Pancreas (tissue), 10 donors: ENCODE measurements at regions not wholly inside any gene's neighbourhood (a gene's known extent, or its start where the extent isn't known, plus 50 kb on each side); places are given as distances from the start of the nearest gene placed in this dataset.
A peak's percentile ranks its signal among the peaks of the same experiment; 100 is the strongest.
"Not testable (repeated sequence)": the region's sequence is repeated elsewhere in the genome, so short reads cannot be mapped to it uniquely, and the experiment has no call there.

Source experiments
- ATAC-seq, 4 donors: fragments of 200-7000 bp; cut with Tn5 transposase; one replicate each; pipeline versions ENCODE4 v1.8.0 to v1.9.1; 2020; ENCODE audit warnings: mild to moderate bottlenecking in 4 of 4, moderate library complexity in 4 of 4
- DNase-seq, 6 donors: peaks; one replicate each; pipeline ENCODE4 v3.0.0-alpha.2; 2020
- FAIRE-seq: peaks from 2 replicates; lab custom pipeline; 2012; peaks lifted over from hg19 to GRCh38; lab: Jason Lieb, UNC
- H3K27ac ChIP-seq, 4 donors: fragments of 200-600 bp; sonication (generic); 1 replicate in 3 of 4; 2 replicates in 1 of 4; pipeline versions ENCODE4 v1.5.0 to v1.8.0; 2020
- H3K27me3 ChIP-seq, 4 donors: fragments of 200-600 bp; one replicate each; pipeline ENCODE4 v1.8.0; 2021
- H3K36me3 ChIP-seq, 3 donors: fragments of 200-600 bp; sonication (generic) in 1 of 3; one replicate each; pipeline versions ENCODE4 v1.5.0 to v1.8.0; 2020 to 2021
- H3K4me1 ChIP-seq, 3 donors: fragments of 200-600 bp; one replicate each; pipeline ENCODE4 v1.8.0; 2021
- H3K4me3 ChIP-seq, 4 donors: fragments of 200-600 bp; sonication (generic) in 2 of 4; one replicate each; pipeline versions ENCODE4 v1.5.0 to v1.8.0; 2020 to 2021
- H3K9me3 ChIP-seq, 4 donors: fragments of 200-600 bp; one replicate each; pipeline ENCODE4 v1.8.0; 2021
- WGBS, 2 donors: extraction: QIAGEN DNeasy Blood & Tissue Kit; methylation state at CpG; one replicate each; pipeline ENCODE4 v1.1.7; 2013; 5-methylcytosine and 5-hydroxymethylcytosine counted together
- intact Hi-C, 3 donors: fragments of 100-400 bp; cut with DNase I; formaldehyde crosslinking; loops; one replicate each; pipeline versions ENCODE4 v1.11.1 to v1.14.2; 2022
- TF ChIP-seq, protein P1 (sequence below), 4 donors: fragments of 200-600 bp; sonication (generic) in 3 of 4; IDR thresholded peaks; one replicate each; pipeline versions ENCODE4 v1.5.0 to v1.8.0; 2021; ENCODE audit warnings: antibody characterized with exemption in 4 of 4
- donor health status: healthy with polysubstance abuse.
- donor health status: DM: no; HTN: no; CAD: no; lungs with moderate emphysema.
- donor health status: DM: no; HTN: no; CAD: no.
- donor health status: control.
- donor health status: control.
- donor health status: Bipolar disorder and iron deficiency.
- donor health status: DM: yes; HTN: yes; CAD: no.
- donor health status: DM: no; HTN: no; CAD: no.
- donor health status: DM: no; HTN: no; CAD: no.
- donor health status: DM: yes; HTN: yes; CAD: no.

DNA sequence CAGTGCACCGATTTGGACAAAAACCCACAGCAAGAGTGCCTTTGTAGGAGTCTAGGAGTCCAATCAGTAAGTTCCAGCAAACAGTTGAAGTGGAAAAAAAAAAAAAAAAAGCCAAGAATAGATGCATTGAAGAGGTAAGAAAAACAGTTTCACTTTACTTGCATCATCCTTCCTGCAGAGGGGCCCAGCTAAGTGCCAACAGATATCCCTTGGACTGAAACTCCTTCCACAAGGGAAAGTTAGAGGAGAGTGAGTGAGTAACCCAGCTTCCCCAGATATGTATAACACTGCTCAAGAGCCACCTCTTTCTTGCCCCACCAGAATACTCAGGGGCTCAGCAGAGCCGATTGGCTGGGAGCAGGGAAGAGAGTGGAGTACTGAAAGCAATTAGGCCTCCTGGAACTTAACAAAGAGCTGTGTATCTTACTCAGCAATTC lies 617.7 kb upstream of the SMIM31 start:
- H3K4me1 ChIP-seq = no peaks in the 10 kb centered on the region
- FAIRE-seq = no peak
- TF ChIP-seq, protein P1, sequence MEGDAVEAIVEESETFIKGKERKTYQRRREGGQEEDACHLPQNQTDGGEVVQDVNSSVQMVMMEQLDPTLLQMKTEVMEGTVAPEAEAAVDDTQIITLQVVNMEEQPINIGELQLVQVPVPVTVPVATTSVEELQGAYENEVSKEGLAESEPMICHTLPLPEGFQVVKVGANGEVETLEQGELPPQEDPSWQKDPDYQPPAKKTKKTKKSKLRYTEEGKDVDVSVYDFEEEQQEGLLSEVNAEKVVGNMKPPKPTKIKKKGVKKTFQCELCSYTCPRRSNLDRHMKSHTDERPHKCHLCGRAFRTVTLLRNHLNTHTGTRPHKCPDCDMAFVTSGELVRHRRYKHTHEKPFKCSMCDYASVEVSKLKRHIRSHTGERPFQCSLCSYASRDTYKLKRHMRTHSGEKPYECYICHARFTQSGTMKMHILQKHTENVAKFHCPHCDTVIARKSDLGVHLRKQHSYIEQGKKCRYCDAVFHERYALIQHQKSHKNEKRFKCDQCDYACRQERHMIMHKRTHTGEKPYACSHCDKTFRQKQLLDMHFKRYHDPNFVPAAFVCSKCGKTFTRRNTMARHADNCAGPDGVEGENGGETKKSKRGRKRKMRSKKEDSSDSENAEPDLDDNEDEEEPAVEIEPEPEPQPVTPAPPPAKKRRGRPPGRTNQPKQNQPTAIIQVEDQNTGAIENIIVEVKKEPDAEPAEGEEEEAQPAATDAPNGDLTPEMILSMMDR (IDR thresholded peaks at IDR 0.05) = no peak
- intact Hi-C loops = no loop called here
- H3K27ac ChIP-seq = no peak overlapping the region
- no peaks in the 10 kb centered on the region for H3K27me3 ChIP-seq
- no peak for DNase-seq
- no peak overlapping the region for H3K4me3 ChIP-seq
- H3K36me3 ChIP-seq = no peaks in the 10 kb centered on the region
- WGBS, 2 donors = 40 to 66% methylated on average over 2 of the region's 2 CpGs
- H3K9me3 ChIP-seq = no peaks in the 10 kb centered on the region
- ATAC-seq = no peak

DNA sequence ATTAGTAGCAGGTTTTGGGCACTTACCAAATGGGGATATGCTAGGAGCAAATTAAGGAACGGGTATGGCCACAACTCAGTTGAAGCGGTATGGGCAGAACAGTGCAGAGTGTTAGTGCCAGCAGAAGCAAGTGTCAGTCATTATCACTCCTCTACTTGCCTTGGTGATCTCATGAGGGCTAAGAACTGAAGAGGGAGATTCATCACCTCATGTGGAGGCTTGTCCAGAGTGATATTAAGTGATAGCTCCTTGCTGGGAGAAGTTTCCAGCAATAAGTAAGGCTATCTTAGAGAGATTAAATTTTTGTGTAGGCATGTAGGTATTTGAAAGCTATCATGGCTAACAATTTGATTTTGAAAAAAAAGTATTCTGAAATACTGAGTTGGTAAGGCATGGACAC lies 615.4 kb upstream of the SMIM31 start:
- intact Hi-C loops = no loop called here
- no peak for ATAC-seq
- TF ChIP-seq, protein P1 (IDR thresholded peaks at IDR 0.05) = no peak
- 51 to 62% methylated on average over 2 of the region's 2 CpGs for WGBS, 2 donors
- no peak overlapping the region for H3K27ac ChIP-seq
- no peak overlapping the region for H3K4me3 ChIP-seq
- DNase-seq = no peak
- H3K4me1 ChIP-seq = no peaks in the 10 kb centered on the region
- no peaks in the 10 kb centered on the region for H3K36me3 ChIP-seq
- no peak for FAIRE-seq
- H3K9me3 ChIP-seq = no peaks in the 10 kb centered on the region
- no peaks in the 10 kb centered on the region for H3K27me3 ChIP-seq

DNA sequence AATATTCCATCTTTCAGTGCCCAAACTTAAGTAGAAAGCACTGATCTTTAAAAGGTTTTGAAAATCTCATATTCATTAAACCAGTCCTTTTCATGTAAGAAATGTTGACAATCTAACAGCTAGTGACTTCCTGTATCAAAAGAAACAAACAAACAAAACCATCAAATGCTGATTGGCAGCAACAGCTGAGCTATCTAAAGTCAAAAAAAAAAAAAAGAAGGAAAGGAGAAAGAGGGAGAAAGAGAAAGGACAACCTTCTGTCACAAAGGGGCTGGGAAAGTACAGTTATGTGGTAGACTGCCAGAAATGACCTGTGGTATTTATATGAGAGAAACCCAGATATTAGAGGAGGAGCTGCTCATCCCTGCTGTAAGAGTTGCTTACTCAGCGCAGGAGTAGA lies 614.6 kb upstream of the SMIM31 start:
- TF ChIP-seq, protein P1 (IDR thresholded peaks at IDR 0.05) = no peak
- intact Hi-C loops = no loop called here
- 92 to 94% methylated on average over 1 of the region's 1 CpG for WGBS, 2 donors

DNA sequence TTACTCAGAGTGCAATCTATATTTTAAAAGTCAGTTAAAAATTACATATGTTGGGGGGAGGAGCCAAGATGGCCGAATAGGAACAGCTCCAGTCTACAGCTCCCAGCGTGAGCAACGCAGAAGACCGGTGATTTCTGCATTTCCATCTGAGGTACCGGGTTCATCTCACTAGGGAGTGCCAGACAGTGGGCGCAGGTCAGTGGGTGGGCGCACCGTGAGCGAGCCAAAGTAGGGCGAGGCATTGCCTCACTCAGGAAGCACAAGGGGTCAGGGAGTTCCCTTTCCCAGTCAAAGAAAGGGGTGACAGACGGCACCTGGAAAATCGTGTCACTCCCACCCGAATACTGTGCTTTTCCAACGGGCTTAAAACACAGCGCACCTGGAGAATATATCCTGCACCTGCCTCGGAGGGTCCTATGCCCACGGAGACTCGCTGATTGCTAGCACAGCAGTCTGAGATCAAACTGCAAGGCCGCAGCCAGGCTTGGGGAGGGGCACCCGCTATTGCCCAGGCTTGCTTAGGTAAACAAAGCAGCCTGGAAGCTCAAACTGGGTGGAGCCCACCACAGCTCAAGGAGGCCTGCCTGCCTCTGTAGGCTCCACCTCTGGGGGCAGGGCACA lies 612.1 kb upstream of the SMIM31 start:
- H3K27ac ChIP-seq, H3K36me3 ChIP-seq, H3K9me3 ChIP-seq, H3K27me3 ChIP-seq, intact Hi-C loops, ATAC-seq, H3K4me3 ChIP-seq, FAIRE-seq, H3K4me1 ChIP-seq: not testable (repeated sequence)
- 61 to 72% methylated on average over 20 of the region's 20 CpGs for WGBS, 2 donors
- DNase-seq = peak in 1 of 6 donors; percentile 21

More for the DNA sequence above, 614.6 kb upstream of the SMIM31 start:
- H3K4me1 ChIP-seq = no peaks in the 10 kb centered on the region
- no peaks in the 10 kb centered on the region for H3K36me3 ChIP-seq
- FAIRE-seq = no peak
- H3K9me3 ChIP-seq = no peaks in the 10 kb centered on the region
- no peak overlapping the region for H3K27ac ChIP-seq
- H3K4me3 ChIP-seq = no peak overlapping the region
- no peaks in the 10 kb centered on the region for H3K27me3 ChIP-seq
- no peak for DNase-seq
- no peak for ATAC-seq

DNA sequence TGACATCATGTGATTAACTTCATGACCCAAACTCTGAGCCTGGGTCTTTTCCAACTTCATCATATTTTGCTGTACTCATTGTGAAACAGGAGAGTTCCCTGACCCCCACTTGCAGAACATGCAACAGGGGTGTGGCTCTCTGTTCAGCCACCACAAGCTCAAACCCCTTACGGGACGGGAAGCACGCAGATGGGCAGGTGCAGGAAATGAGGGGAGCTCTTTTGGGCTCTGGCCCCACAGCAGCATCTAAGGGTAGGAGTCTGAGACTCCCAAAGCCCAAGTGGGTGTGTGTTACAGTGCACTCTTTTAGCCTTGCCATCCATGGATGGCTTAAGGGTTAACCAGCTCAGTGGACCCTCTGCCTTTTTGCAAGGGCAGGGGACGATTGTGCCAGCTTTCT lies 599.5 kb upstream of the SMIM31 start:
- WGBS, 2 donors = 58 to 59% methylated on average over 4 of the region's 4 CpGs
- no peaks in the 10 kb centered on the region for H3K4me1 ChIP-seq
- FAIRE-seq (no peak), ATAC-seq (no peak), DNase-seq (no peak)
- no peaks in the 10 kb centered on the region for H3K36me3 ChIP-seq
- no peaks in the 10 kb centered on the region for H3K27me3 ChIP-seq
- no peaks in the 10 kb centered on the region for H3K9me3 ChIP-seq
- H3K27ac ChIP-seq = no peak overlapping the region
- no peak overlapping the region for H3K4me3 ChIP-seq
- intact Hi-C loops = no loop called here
- TF ChIP-seq, protein P1 (IDR thresholded peaks at IDR 0.05) = no peak
